Mammary epithelial cell (primary cell): ENCODE measurements at regions not wholly inside any gene's neighbourhood (a gene's known extent, or its start where the extent isn't known, plus 50 kb on each side); places are given as distances from the start of the nearest gene placed in this dataset.

ENCODE experiments used
- EZH2 ChIP-seq: IDR thresholded peaks from 2 replicates; pipeline ENCODE4 v1.6.1; 2012; ENCODE audit warnings: low read length, inconsistent platforms, borderline replicate concordance
- TF ChIP-seq, protein P1 (sequence below), 2 donors: IDR thresholded peaks in 1 of 2; conservative IDR thresholded peaks in 1 of 2; 2 replicates each; pipeline ENCODE4 v1.5.1; 2011 to 2012; ENCODE audit warnings: inconsistent platforms in 2 of 2, low read length in 2 of 2, mild to moderate bottlenecking in 2 of 2, control low read depth in 1 of 2, low read depth in 1 of 2; ENCODE audit not compliant: insufficient read depth in 1 of 2; ENCODE audit errors: extremely low read depth in 1 of 2

GRCh38 chr5:88664645-88665044 lies 218.3 kb downstream of the MEF2C start:
- no peak for TF ChIP-seq EZH2
- TF ChIP-seq, protein P1, sequence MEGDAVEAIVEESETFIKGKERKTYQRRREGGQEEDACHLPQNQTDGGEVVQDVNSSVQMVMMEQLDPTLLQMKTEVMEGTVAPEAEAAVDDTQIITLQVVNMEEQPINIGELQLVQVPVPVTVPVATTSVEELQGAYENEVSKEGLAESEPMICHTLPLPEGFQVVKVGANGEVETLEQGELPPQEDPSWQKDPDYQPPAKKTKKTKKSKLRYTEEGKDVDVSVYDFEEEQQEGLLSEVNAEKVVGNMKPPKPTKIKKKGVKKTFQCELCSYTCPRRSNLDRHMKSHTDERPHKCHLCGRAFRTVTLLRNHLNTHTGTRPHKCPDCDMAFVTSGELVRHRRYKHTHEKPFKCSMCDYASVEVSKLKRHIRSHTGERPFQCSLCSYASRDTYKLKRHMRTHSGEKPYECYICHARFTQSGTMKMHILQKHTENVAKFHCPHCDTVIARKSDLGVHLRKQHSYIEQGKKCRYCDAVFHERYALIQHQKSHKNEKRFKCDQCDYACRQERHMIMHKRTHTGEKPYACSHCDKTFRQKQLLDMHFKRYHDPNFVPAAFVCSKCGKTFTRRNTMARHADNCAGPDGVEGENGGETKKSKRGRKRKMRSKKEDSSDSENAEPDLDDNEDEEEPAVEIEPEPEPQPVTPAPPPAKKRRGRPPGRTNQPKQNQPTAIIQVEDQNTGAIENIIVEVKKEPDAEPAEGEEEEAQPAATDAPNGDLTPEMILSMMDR (conservative IDR thresholded peaks at IDR 0.05 in 1 of 2, IDR thresholded peaks at IDR 0.05 in 1 of 2; ENCODE audit: extremely low read depth in 1 of 2, insufficient read depth in 1 of 2, low read depth in 1 of 2, low read length in 2 of 2), result no peak
